H1 (cell line): ENCODE measurements at regions not wholly inside any gene's neighbourhood (a gene's known extent, or its start where the extent isn't known, plus 50 kb on each side); places are given as distances from the start of the nearest gene placed in this dataset.

Experiments used
- TF ChIP-seq, protein P1 (sequence below): fragments of 300-600 bp; sonication (generic); IDR thresholded peaks from 2 replicates; pipeline ENCODE4 v1.7.1; 2012; ENCODE audit warnings: low read length, moderate library complexity, mild to moderate bottlenecking, inconsistent platforms; ENCODE audit not compliant: insufficient replicate concordance

DNA sequence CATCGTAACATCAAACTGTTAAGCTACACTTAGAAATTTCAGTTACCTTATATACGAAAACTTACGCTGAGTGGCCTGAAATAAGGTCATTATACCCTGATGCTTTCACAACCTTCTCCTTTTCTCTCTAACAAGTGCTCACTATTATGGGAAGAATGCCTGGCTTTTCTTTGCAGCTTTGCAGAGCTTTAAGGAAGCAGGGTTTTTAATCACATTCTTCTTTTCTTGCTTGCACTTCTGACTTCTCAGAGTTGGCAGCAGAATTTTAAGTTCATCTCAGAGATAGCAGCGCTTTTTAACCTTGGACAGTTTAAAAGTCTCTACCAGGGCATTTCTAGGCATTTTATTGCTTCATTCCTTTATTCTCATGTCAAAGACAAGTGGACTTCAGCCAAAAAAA is 285.1 kb downstream of the SPRY2 start (continued):
- TF ChIP-seq, protein P1, sequence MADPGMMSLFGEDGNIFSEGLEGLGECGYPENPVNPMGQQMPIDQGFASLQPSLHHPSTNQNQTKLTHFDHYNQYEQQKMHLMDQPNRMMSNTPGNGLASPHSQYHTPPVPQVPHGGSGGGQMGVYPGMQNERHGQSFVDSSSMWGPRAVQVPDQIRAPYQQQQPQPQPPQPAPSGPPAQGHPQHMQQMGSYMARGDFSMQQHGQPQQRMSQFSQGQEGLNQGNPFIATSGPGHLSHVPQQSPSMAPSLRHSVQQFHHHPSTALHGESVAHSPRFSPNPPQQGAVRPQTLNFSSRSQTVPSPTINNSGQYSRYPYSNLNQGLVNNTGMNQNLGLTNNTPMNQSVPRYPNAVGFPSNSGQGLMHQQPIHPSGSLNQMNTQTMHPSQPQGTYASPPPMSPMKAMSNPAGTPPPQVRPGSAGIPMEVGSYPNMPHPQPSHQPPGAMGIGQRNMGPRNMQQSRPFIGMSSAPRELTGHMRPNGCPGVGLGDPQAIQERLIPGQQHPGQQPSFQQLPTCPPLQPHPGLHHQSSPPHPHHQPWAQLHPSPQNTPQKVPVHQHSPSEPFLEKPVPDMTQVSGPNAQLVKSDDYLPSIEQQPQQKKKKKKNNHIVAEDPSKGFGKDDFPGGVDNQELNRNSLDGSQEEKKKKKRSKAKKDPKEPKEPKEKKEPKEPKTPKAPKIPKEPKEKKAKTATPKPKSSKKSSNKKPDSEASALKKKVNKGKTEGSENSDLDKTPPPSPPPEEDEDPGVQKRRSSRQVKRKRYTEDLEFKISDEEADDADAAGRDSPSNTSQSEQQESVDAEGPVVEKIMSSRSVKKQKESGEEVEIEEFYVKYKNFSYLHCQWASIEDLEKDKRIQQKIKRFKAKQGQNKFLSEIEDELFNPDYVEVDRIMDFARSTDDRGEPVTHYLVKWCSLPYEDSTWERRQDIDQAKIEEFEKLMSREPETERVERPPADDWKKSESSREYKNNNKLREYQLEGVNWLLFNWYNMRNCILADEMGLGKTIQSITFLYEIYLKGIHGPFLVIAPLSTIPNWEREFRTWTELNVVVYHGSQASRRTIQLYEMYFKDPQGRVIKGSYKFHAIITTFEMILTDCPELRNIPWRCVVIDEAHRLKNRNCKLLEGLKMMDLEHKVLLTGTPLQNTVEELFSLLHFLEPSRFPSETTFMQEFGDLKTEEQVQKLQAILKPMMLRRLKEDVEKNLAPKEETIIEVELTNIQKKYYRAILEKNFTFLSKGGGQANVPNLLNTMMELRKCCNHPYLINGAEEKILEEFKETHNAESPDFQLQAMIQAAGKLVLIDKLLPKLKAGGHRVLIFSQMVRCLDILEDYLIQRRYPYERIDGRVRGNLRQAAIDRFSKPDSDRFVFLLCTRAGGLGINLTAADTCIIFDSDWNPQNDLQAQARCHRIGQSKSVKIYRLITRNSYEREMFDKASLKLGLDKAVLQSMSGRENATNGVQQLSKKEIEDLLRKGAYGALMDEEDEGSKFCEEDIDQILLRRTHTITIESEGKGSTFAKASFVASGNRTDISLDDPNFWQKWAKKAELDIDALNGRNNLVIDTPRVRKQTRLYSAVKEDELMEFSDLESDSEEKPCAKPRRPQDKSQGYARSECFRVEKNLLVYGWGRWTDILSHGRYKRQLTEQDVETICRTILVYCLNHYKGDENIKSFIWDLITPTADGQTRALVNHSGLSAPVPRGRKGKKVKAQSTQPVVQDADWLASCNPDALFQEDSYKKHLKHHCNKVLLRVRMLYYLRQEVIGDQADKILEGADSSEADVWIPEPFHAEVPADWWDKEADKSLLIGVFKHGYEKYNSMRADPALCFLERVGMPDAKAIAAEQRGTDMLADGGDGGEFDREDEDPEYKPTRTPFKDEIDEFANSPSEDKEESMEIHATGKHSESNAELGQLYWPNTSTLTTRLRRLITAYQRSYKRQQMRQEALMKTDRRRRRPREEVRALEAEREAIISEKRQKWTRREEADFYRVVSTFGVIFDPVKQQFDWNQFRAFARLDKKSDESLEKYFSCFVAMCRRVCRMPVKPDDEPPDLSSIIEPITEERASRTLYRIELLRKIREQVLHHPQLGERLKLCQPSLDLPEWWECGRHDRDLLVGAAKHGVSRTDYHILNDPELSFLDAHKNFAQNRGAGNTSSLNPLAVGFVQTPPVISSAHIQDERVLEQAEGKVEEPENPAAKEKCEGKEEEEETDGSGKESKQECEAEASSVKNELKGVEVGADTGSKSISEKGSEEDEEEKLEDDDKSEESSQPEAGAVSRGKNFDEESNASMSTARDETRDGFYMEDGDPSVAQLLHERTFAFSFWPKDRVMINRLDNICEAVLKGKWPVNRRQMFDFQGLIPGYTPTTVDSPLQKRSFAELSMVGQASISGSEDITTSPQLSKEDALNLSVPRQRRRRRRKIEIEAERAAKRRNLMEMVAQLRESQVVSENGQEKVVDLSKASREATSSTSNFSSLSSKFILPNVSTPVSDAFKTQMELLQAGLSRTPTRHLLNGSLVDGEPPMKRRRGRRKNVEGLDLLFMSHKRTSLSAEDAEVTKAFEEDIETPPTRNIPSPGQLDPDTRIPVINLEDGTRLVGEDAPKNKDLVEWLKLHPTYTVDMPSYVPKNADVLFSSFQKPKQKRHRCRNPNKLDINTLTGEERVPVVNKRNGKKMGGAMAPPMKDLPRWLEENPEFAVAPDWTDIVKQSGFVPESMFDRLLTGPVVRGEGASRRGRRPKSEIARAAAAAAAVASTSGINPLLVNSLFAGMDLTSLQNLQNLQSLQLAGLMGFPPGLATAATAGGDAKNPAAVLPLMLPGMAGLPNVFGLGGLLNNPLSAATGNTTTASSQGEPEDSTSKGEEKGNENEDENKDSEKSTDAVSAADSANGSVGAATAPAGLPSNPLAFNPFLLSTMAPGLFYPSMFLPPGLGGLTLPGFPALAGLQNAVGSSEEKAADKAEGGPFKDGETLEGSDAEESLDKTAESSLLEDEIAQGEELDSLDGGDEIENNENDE, result no peak
